ENCODE measurements at regions not wholly inside any gene's neighbourhood (a gene's known extent, or its start where the extent isn't known, plus 50 kb on each side); places are given as distances from the start of the nearest gene placed in this dataset.

DNA sequence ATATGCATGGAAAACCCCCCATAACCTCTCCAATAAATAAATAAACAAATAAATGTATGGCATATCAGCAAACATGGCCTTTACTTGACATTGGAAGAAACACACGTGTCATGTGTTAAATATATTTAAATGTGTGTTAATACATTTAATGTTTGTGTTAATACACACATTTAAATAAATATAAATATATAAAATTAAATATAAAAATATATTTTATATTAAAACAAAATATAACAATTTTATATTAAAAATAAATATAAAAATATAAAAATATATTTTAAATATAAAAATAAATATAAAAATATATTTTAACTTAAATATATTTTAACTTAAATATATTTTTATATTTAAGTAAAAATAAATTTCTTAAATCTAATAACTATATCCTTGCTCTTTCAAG lies 187.6 kb upstream of the CXXC4 start:
- DNase-seq = no peak

DNA sequence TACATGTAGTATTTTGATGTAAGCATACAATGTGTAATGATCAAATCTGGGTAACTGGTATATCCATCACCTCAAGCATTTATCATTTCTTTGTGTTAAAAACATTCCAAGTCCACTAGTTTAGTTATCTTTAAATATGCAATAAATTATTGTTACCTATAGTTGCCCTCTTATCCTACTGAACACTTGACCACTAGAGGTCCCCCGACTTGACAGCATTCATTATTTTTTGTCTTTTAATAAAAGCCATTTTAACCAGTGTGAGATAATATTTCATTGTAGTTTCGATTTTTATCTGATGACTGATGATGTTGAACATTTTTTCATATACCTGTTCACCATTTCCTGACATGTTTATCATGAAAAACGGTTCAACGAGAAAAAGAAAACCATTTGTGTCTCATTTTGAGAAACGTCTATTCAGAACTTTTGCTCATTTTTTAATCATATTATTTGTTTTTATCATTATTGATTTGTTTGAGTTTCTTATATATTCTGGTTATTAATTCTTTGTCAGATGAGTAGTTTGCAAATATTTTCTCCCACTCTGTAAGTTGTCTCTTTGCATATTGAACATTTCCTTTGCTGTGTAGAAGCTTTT lies 199.0 kb upstream of the CXXC4 start:
- no peak for DNase-seq

DNA sequence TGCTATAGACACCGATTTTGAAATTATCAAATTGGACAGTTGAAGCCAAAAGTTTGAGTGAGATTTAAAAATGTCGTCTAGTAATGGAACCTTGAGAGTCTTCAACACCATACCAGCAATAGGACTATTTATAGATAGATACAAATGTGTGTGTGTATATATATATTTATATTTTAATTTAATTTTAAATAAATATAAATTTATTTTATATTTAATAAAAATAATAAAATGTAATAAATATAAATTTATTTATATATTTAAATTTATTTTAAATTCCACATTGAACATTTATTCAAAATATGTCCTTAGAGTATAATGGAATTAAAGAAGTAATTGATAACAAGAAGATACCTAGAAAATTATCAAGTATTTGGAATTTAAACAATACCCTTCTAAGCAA lies 221.9 kb upstream of the CXXC4 start:
- DNase-seq = no peak

DNA sequence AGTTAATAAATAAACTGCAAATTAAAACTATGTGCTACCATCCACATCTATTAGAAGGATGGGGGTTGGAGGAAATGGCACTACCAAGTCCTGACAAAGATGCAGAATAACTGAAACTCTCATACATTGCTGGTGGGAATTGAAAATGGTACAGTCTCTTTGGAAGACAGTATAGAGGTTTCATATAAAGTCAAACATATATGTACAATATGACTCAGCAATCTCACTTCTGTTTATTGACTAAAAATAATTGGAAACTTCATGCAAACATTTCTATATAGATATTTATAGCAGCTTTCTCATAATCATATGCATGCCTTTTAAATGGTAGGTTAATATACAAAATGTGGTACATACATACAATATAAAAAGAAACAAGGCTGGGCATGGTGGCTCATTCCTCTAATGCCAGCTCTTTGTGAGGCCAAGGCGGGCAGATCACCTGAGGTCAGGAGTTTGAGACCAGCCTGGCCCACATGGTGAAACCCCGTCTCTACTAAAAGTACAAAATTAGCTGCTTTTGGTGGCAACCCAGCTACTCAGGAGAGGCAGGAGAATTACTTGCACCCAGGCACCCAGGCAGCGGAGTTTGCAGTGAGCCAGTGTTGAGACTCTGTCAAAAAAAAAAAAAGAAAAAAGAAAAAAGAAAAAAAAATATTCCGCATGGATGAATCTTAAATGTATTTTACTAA lies 225.0 kb upstream of the CXXC4 start:
- no peak for DNase-seq

DNA sequence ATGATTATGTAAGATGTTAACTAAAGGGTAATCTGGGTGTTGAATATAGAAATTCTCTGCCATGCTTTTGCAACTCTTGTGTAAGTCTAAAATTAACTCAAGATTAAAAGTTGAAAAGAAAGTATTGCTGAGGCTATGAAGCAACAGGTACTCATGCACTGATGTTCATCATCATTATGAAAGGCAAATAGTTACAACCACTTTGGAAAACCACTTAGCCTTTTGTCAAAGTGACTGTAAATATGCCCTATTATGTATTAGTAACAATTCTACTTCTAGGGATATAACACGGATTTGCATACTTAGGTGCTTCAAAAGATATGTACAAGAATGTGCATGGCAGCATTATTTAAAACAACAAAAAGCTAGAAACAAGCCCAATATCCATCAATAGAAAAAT lies 227.8 kb upstream of the CXXC4 start:
- no peak for DNase-seq

DNA sequence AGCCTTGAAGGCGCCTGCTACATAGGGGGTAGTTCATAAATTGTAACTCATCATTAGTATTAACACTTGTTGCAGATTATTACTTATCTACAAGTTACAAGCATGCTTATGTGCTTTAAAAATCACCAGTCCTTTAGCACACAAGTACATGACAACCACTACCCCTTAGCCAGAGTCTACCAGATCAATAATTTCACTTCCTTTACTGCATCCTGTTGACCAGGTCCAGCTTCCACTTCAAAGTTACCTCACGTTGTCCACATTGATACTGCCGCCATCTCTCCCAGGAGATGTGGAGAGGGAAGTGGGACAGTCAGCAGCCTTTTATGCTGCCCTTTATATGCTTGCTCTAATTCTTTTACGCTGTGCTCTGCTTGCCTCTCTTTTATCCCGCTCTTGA lies 231.3 kb upstream of the CXXC4 start:
- DNase-seq = no peak

DNA sequence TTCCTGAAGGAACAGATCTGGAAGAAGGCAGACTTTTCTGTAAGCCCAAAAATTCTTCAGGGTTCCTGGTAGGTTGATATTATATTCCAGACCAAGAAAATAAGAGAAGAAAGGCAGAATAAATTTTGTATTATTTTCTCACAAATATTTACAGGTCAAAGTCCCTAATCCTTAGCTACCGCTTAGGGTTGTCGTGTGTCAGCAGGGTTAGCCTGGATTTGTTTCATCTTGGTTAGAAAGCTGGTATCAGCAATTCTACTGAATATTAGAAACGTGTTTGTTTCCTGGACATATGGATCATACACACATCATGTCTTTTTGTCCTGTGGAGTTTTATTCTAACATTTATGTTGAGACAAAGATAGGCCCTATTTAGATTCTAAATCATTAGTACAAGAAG lies 232.9 kb upstream of the CXXC4 start:
- DNase-seq = no peak

DNA sequence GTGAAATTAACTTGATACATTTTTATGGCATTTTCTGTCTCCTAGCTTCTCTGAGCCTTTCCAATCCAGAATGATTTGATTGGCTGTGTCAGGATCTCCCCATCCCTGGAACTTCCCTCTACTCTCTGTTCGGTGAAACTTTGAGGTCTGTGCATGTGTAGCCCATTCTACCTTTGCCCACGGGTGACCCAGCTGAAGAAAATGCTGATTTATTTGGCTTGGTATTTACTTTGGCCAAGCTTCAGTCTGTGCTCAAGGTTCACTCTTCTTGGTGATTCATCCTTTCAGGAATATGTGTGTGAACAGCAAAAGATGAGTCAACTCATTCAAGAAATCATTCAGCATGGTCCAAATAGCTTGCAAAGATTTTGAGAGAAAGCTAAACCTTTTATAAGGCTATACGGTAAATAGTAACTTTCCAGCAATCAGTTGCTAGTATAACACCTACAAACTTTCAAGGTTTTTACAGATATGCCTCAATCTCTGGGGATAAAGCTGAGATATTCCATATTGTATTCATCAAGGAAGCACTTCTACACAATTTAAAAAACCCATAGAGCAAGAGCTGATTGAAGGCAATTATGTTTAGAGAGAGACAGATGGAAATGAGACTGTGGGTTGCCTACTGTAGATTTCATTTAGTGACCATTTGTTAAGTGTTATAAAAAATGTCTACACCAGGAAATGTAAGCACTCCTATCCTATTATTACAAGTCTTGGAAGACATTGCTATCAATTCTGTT lies 233.9 kb upstream of the CXXC4 start:
- DNase-seq = no peak

DNA sequence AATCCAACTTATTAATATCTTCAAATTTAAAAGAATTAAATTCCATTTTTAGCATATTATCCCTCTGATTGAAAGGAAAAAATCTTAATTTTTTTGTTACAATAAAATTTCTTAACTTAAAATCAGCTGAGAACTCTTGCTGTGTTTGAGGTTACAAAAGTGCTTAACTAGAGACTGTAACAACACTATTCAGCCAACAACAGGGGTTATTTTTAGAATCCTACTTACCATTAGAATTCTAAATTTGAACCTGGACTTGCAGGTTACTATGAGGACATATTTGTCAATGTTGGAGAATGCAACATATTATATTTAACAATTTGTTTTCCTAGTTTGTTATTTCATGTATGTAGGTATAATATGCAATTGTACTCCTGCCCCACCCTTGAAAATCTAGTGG lies 238.1 kb upstream of the CXXC4 start:
- DNase-seq = no peak

DNA sequence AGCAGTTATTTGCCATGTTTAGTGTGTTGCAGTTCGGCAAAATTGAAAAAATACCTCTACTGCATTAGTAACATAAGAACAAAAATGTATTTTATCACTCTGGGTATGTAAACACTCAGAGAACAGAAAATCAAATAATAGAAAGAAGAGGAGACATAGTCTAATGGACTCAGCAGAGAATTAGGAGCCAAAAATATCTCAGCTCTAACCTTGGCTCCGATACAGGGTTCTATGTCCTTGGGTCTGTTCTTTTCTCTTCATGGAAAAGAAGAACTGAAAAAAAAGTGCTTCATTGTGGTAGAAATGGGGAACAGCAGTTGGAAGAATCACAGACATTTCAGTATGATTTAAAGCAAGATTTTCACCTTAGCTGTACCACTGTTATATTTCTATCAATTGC lies 240.5 kb upstream of the CXXC4 start:
- DNase-seq = no peak

DNA sequence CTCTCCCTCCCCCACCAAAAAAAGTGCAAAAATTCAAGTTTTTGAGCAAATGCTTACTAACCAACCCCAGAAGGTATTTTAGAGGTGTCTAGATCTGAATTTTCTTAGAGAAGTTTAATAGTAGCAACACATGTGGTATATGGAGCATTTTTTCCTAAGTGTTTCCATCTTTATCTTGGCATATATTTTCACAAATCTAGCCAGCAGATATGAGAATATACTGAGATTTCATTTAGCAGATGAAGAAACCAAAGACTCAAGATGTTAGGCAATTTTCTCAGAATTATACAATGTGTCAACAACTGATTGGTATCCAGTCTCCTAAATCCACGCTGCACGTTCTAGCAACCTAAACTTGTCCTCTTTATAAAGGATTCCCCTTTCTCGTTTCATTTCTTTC lies 245.5 kb upstream of the CXXC4 start:
- DNase-seq = no peak

DNA sequence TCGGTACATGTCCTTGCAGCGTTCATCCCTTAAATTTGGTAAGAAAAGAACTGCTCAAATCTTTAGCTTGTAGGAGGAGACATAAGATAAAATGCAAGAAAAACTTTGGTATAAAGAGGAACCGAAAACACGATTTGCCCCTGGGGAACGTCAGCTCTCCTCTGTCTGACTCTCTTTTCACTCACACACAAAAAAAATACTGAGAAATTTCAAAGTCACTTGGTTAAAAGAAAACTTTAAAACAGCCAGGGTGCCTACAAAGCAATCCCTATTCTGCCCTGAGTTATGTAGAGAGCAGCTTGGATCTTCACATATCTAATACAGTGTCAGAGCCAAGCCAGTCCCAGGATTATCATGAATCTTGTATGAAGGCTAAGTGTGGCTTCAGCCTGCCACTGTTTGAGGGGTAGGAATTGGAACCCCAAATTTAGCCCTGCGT lies 248.5 kb upstream of the CXXC4 start:
- DNase-seq = no peak

DNA sequence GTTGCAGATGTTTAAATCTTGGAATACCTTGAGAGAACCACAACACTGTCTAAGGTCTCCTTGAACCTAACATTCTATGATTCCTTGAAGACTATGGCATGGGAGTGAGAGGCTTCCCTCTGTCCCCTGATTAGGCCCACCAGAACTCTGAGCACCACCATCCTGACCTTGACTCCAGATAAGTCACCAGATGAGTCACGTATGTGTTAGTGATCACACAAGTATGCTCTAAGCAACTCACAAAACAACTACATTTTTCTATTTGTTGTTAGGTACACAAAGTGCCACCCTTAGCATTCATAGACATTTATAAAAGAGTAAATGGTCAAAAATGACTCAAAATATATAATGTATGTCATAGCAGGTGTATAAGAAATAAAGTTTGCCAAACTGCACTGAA lies 252.9 kb upstream of the CXXC4 start:
- DNase-seq = no peak

DNA sequence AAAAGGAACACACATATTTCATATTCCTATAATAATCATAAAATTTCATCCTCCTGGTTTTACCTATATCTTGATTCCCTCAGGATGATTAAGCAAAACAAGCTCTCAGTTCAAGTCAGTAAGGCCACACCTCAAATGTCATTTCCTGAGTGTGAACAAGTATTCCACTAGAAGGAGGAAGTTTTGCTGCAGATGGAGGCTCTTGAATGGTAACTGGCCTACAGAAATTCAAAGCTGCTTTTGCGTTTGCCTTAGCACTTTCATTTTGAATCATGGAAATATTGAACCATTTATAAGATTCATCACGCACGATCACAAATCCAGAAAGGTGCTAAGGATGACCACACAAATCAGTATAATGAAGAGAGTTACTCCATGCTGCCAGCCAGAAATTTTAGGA lies 254.4 kb upstream of the CXXC4 start:
- DNase-seq = no peak

DNA sequence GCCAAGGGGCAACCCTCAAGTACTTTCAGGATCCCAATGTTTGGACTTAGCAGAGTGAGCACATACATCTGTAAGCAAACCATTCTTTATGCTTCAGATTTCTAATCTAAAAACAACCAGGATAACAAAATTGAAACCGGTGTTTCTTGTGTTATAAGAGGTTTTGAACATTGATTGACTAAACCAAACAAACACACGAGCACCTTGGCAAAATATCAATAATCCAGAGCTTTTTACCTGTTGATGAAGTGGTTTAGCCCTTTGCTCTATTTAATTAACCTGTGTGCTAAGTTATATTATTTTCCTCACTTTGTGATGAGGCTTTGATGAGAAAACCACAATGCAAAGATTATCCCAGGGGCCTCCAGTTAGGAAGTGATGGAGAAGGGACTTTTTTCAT lies 255.3 kb upstream of the CXXC4 start:
- no peak for DNase-seq

DNA sequence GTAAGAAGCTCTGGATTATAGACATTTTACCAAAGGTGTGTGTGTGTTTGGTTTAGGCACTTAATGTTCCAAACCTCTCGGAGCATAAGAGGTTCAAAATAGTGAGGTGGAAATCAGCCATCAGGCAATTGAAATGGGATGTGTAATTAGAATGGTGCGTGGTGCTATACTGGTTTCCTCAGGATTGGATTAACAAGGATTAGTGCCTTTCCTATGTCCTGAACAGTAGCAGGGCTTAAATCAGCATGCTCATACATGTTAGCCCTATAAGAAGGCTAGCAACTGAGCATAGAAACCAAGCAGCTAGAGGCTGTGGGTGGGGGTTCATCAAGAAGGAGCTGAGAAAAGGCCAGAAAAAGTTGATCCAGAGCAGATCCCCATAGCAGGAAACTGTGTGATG lies 256.8 kb upstream of the CXXC4 start:
- DNase-seq = no peak

DNA sequence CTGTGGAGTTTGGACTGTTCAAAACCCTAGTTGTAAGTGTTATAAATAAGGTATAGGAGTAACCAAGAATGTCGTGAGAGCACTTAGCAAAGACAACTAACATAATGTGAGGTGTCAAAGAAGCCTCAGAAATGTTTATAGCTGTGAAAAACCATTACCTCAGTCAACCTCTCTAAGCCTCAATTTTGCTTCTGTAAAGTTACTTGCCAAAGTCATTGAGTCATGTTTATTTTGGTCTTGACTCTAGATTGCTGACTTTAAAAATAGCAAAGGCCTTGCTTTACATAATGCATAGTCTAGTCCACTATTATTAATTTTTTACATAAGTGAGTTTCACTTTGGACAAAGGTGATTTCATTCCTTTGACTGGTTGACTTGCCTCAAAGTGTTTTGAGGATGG lies 257.6 kb upstream of the CXXC4 start:
- no peak for DNase-seq

DNA sequence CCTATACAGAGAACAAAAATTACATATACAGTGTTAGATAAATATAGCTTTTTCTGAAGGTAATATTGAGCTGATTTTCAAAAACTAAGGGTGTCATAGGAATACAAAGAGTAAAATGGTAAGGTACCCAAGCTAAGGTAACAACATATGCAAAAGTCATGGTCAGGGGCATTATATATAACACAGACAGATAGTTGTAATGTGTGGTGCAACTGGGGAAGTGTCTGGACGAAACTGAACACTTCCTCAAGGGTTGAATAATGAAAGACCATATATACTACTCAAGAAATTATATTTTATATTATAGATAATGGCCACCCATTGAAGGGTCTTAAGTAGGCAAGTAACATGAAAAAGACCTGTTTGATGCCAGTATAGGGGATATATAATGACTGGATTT lies 262.1 kb upstream of the CXXC4 start:
- DNase-seq = no peak

DNA sequence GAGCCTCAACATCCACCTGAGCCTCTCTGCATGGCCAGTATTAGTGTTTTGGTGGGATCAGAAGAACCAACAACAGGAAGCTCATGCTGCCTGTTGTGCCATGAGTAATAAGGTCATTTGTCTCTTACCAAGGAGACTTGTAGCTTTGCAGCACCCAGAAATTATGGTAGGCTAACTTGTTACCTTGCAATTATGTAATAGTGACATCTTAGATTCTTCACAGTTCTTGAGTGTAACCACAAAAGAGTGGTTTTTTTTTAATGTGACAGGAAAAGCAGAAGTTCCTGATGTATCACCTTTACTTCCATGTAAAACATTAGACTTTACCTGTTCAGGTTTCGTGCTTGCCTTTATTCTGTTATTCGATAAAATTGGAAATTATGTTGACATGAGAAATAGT lies 263.9 kb upstream of the CXXC4 start:
- DNase-seq = no peak

DNA sequence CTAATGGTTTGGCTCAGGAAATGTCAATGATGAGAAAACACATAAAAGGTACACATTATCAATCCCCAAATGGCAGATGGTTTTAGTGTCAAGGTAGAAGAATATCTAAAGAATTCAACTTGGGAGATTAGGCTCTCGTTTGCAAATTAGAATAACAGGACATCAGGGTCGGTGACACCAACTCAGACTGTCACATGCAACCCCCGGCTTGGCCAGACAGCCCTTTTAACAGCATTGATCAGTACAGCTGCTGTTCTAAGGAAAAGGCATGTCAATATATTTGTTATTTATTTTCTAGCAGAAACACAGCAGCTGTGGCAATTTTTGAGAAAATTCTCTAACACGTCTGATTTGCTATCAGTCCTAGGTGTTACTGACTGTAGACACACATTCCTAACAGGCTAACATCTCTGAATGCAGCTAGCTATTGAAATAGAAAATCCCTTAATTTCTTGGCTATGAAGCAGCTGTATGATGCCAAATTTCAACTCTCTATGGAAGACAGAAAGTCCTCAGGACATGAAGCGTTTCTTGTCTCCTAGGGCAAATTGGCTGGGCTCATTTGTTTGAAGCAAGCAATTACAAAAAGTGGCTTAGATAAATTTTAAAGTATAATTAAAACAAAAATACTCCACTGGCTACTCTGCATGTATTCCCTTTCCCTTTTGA lies 269.0 kb upstream of the CXXC4 start:
- DNase-seq = no peak

DNA sequence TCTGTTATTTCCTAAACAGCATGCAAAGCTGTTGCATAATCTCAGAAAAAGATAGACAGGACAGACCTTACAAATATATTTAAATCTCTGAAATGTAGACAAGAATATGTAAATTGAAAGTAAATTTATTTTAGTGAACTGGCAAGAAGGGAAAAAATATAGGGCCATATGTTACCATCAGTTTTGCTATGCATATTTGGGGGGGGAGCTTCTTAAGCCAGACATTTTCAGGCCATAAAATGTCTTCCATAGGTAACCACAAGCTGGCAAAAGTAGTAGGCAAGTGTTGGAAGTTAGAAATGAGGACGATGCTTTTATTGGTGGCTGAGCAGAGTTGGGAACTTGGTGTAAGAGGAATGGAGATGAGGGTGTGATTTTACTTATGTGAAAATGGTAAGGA lies 272.0 kb upstream of the CXXC4 start:
- DNase-seq = no peak

DNA sequence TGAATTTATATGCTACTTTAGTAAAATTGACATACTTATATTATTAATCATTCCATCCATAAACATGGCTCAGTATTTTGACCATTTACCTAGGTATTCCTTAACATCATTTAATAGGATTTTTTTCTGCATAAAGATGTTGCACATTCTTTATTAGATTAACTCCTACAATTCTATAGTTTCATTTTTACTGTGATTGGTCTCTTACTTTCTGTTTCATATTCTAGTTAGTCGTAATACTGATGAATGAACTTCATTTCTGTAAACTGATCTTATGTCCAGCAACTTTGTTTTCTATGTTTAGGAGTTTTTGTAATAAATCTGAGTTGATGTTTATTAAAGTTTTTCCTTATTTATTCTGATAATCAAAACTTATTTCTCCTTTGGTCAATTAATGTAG lies 278.2 kb upstream of the CXXC4 start:
- peak in 1 of 2 donors; percentile 11 for DNase-seq

DNA sequence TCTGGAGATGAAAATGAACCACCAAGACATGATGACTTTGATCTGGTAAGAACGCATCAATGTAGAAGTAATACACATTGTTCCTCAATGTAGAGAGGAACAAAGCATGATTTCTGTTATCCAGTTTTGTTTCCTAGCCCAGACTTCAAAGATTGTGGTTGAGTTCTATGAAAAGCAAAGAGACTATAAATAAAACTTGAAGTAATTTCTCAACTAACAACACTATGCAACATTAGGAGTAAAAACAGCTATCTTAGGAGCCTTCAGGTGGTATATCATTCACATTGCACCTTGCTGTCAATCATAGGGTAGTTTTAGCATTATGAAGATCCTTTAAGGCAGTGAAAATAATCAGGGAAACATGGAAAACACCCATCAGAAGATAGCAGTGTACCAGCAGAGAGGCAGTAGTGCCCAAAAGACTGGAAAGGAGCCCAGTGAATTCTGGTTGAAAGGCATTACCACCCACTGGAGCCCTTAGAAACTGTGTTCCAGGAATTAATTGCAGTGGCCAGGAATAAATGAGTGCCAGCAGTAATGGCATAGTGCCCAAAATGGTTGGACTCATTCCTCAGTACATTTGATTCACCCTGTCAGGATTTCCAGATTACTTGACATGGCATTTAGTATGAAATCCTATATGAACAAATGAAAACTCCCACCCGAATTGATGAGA lies 300.7 kb upstream of the CXXC4 start:
- DNase-seq = no peak

All from CD4-positive, alpha-beta T cell treated with Interleukin-4 for 1 hour (primary cell).